Endothelial cell (in vitro differentiated cells): ENCODE measurements at regions not wholly inside any gene's neighbourhood (a gene's known extent, or its start where the extent isn't known, plus 50 kb on each side); places are given as distances from the start of the nearest gene placed in this dataset.

Experiments
- DNase-seq: peaks from one replicate; pipeline ENCODE4 v3.0.0; 2021; ENCODE audit warnings: low spot score
- H3K27ac Mint-ChIP-seq: one replicate; pipeline ENCODE4 v1.8.0; 2021; ENCODE audit warnings: mixed read lengths, inconsistent platforms; ENCODE audit not compliant: unreplicated experiment
- H3K27me3 Mint-ChIP-seq: one replicate; pipeline ENCODE4 v1.8.0; 2021; ENCODE audit warnings: mild to moderate bottlenecking, moderate library complexity, mixed read lengths, inconsistent platforms; ENCODE audit not compliant: unreplicated experiment
- H3K36me3 Mint-ChIP-seq: one replicate; pipeline ENCODE4 v1.8.0; 2021; ENCODE audit warnings: mild to moderate bottlenecking, low read depth, mixed read lengths, inconsistent platforms; ENCODE audit not compliant: unreplicated experiment
- H3K4me1 Mint-ChIP-seq: one replicate; pipeline ENCODE4 v1.8.0; 2021; ENCODE audit warnings: mild to moderate bottlenecking, mixed read lengths, inconsistent platforms; ENCODE audit not compliant: unreplicated experiment
- H3K4me3 Mint-ChIP-seq: one replicate; pipeline ENCODE4 v1.8.0; 2021; ENCODE audit warnings: mild to moderate bottlenecking, mixed read lengths, inconsistent platforms; ENCODE audit not compliant: unreplicated experiment
- H3K9me3 Mint-ChIP-seq: one replicate; pipeline ENCODE4 v1.8.0; 2021; ENCODE audit warnings: mixed read lengths, inconsistent platforms; ENCODE audit not compliant: unreplicated experiment
- CTCF ChIP-seq: fragments of 200-600 bp; sonication (generic); IDR thresholded peaks from one replicate; pipeline ENCODE4 v1.5.0; 2021; ENCODE audit warnings: antibody characterized with exemption; ENCODE audit not compliant: unreplicated experiment

GRCh38 chr13:47572375-47572774 is 428.7 kb downstream of the SUCLA2 start:
- peaks cover 23% of the 10 kb centered on the region for H3K36me3 Mint-ChIP-seq
- H3K4me1 Mint-ChIP-seq = no peaks in the 10 kb centered on the region
- H3K4me3 Mint-ChIP-seq = no peak overlapping the region
- peaks cover 19% of the 10 kb centered on the region for H3K9me3 Mint-ChIP-seq
- no peak for DNase-seq
- H3K27ac Mint-ChIP-seq = no peak overlapping the region
- H3K27me3 Mint-ChIP-seq = peaks cover 5% of the 10 kb centered on the region
- no peak for TF ChIP-seq CTCF

DNA sequence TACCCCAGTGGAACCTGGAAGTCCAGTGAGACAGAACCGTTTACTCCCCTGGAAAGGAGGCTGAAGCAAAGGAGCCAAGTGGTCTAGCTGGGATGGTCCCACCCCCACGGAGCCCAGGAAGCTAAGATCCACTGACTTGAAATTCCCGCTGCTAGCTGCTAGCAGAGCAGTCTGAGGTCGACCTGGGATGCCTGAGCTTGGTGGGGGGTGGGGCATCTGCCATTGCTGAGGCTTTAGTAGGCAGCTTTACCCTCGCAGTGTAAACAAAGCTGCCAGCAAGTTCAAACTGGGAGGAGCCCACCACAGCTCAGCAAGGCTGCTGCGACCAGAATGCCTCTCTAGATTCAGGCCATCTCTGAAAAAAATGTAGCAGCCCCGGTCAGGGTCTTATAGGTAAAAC is 437.0 kb downstream of the SUCLA2 start:
- no peak overlapping the region for H3K27ac Mint-ChIP-seq
- H3K9me3 Mint-ChIP-seq = peaks cover 5% of the 10 kb centered on the region
- H3K4me1 Mint-ChIP-seq = no peaks in the 10 kb centered on the region
- no peaks in the 10 kb centered on the region for H3K36me3 Mint-ChIP-seq
- no peak for DNase-seq
- H3K27me3 Mint-ChIP-seq = no peaks in the 10 kb centered on the region
- no peak overlapping the region for H3K4me3 Mint-ChIP-seq
- TF ChIP-seq CTCF = no peak

- Mint-ChIP-seq H3K4me3 (no peak overlapping the region), H3K36me3 (no peaks in the 10 kb centered on the region), H3K9me3 (no peaks in the 10 kb centered on the region), H3K27me3 (no peaks in the 10 kb centered on the region), H3K4me1 (peaks cover 18% of the 10 kb centered on the region), H3K27ac (no peak overlapping the region)
- no peak for TF ChIP-seq CTCF
- DNase-seq = no peak
Measured at GRCh38 chr13:47556703-47557102, 444.4 kb downstream of the SUCLA2 start.

DNA sequence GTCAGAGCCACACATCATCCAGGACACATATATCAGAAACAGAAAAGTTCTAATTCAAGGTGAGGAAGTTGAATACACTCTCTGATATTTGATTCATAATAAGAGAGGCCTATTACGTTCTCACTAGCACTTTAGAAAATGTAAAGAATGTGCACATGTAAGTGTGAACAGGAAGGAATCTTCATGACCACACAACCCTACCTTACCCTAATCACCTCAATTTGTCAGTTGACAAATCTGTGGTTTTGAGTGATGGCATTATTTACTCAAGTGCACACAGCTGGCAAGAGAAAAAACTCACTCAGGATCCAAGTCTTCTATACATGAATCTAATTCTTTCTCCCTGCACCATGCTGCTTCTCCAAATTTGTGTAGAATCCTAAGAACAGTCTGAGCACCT is 445.8 kb downstream of the SUCLA2 start:
- H3K4me3 Mint-ChIP-seq = no peak overlapping the region
- H3K36me3 Mint-ChIP-seq = no peaks in the 10 kb centered on the region
- no peak for DNase-seq
- H3K4me1 Mint-ChIP-seq = peaks cover 18% of the 10 kb centered on the region
- H3K9me3 Mint-ChIP-seq = no peaks in the 10 kb centered on the region
- no peak for TF ChIP-seq CTCF
- no peaks in the 10 kb centered on the region for H3K27me3 Mint-ChIP-seq
- no peak overlapping the region for H3K27ac Mint-ChIP-seq

DNA sequence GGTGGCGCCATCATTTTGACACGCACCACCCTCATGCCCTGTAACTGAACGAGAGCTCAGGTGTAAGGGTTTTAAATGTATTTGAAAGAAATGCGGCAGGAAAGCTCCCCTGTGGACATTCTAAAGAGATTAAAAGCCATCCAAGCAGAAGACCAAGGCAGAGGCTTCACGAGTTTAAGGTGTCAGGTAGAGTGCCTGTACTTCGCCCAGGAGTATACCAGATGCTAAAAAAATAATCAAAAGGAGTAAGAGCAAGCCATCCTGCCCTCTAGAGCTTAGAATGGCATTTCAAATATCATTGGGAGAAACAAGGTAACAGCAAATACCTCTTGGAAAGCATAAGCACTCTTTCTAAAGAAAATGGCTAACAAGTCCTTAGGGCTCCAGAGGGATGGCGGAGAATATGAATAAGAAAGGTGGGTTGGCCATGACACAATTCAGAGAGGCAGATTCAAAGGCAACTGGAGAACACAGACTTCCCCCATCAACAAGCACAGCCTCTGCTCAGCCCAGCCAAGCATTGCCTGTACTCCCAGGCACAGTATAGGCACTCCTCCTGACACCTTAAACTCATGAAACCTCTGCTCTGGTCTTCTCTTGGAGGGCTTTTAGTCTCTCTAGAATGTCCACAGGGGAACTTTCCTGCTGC is 447.6 kb downstream of the SUCLA2 start:
- Mint-ChIP-seq H3K4me1 (peaks cover 15% of the 10 kb centered on the region), H3K36me3 (no peaks in the 10 kb centered on the region), H3K9me3 (no peaks in the 10 kb centered on the region), H3K4me3 (no peak overlapping the region), H3K27ac (no peak overlapping the region), H3K27me3 (no peaks in the 10 kb centered on the region)
- no peak for TF ChIP-seq CTCF
- DNase-seq = no peak
